ENCODE measurements at regions not wholly inside any gene's neighbourhood (a gene's known extent, or its start where the extent isn't known, plus 50 kb on each side); places are given as distances from the start of the nearest gene placed in this dataset.

- TF ChIP-seq CTCF (conservative IDR thresholded peaks at IDR 0.05; ENCODE audit: low read depth, low read length) = no peak
- H3K4me3 ChIP-seq (ENCODE audit: low read depth, low read length) = no peak overlapping the region
- no peak for DNase-seq (ENCODE audit: low read depth)
These were observed 147.4 kb upstream of the MLN start for GRCh38 chr6:33950891-33951889.

- DNase-seq (ENCODE audit: low read depth) = no peak
- TF ChIP-seq CTCF (conservative IDR thresholded peaks at IDR 0.05; ENCODE audit: low read depth, low read length) = no peak
- no peak overlapping the region for H3K4me3 ChIP-seq (ENCODE audit: low read depth, low read length)
These were observed 146.7 kb upstream of the MLN start for GRCh38 chr6:33950472-33950881.

- no peak for DNase-seq (ENCODE audit: low read depth)
- TF ChIP-seq CTCF (conservative IDR thresholded peaks at IDR 0.05; ENCODE audit: low read depth, low read length) = no peak
- no peak overlapping the region for H3K4me3 ChIP-seq (ENCODE audit: low read depth, low read length)
These were observed 146.2 kb upstream of the MLN start for GRCh38 chr6:33949877-33950435.

- no peak for DNase-seq (ENCODE audit: low read depth)
- no peak for TF ChIP-seq CTCF (conservative IDR thresholded peaks at IDR 0.05; ENCODE audit: low read depth, low read length)
- no peak overlapping the region for H3K4me3 ChIP-seq (ENCODE audit: low read depth, low read length)
These were observed 145.3 kb upstream of the MLN start for GRCh38 chr6:33949111-33949510.

- no peak for TF ChIP-seq CTCF (conservative IDR thresholded peaks at IDR 0.05; ENCODE audit: low read depth, low read length)
- no peak overlapping the region for H3K4me3 ChIP-seq (ENCODE audit: low read depth, low read length)
- DNase-seq (ENCODE audit: low read depth) = no peak
These were observed 144.3 kb upstream of the MLN start for GRCh38 chr6:33947916-33948594.

- no peak for TF ChIP-seq CTCF (conservative IDR thresholded peaks at IDR 0.05; ENCODE audit: low read depth, low read length)
- H3K4me3 ChIP-seq (ENCODE audit: low read depth, low read length) = no peak overlapping the region
- DNase-seq (ENCODE audit: low read depth) = no peak
These were observed 143.2 kb upstream of the MLN start for GRCh38 chr6:33947047-33947446.

All from epithelial cell of proximal tubule (primary cell).